Stomach (tissue), 8 donors: ENCODE measurements at regions not wholly inside any gene's neighbourhood (a gene's known extent, or its start where the extent isn't known, plus 50 kb on each side); places are given as distances from the start of the nearest gene placed in this dataset.

ENCODE experiments used
- DNase-seq, 2 donors: peaks; one replicate each; pipeline versions ENCODE4 v3.0.0 to v3.0.0-alpha.2; 2013 to 2019
- H3K27ac ChIP-seq, 5 donors: fragments of 200-600 bp in 4 of 5; sonication (generic) in 4 of 5; one replicate each; pipeline ENCODE4 v1.5.1; 2013 to 2019; ENCODE audit warnings: mild to moderate bottlenecking in 1 of 5, moderate library complexity in 1 of 5
- H3K27me3 ChIP-seq, 3 donors: fragments of 200-600 bp; sonication (generic); one replicate each; pipeline ENCODE4 v1.5.1; 2017 to 2019; ENCODE audit warnings: mixed run types in 1 of 3
- H3K36me3 ChIP-seq, 4 donors: fragments of 200-600 bp; sonication (generic); 1 replicate in 3 of 4; 2 replicates in 1 of 4; pipeline ENCODE4 v1.5.1; 2016 to 2019
- H3K4me1 ChIP-seq, 4 donors: fragments of 200-600 bp; sonication (generic); one replicate each; pipeline ENCODE4 v1.5.1; 2016 to 2019
- H3K4me3 ChIP-seq, 4 donors: fragments of 200-600 bp; sonication (generic) in 3 of 4; one replicate each; pipeline ENCODE4 v1.5.1; 2016 to 2019; ENCODE audit warnings: mild to moderate bottlenecking in 1 of 4
- H3K9me3 ChIP-seq, 4 donors: fragments of 200-600 bp; sonication (generic); one replicate each; pipeline ENCODE4 v1.5.1; 2016 to 2019
- CTCF ChIP-seq, 7 experiments: fragments of 450-650 bp in 4 of 7; fragments of 200-600 bp in 3 of 7; sonication (generic) in 3 of 7; IDR thresholded peaks; one replicate each; pipeline ENCODE4 v1.5.1; 2016 to 2019; ENCODE audit warnings: antibody characterized with exemption in 7 of 7, control low read depth in 2 of 7, mild to moderate bottlenecking in 1 of 7
- EP300 ChIP-seq: sonication (generic); formaldehyde crosslinking; IDR thresholded peaks from one replicate; pipeline ENCODE4 v1.6.1; 2017; ENCODE audit warnings: antibody characterized with exemption
- POLR2A ChIP-seq, 4 donors: fragments of 450-650 bp; IDR thresholded peaks; one replicate each; pipeline ENCODE4 v1.6.1; 2016; ENCODE audit warnings: antibody characterized with exemption in 4 of 4, control low read depth in 2 of 4, mild to moderate bottlenecking in 1 of 4, moderate library complexity in 1 of 4
- POLR2AphosphoS5 ChIP-seq, 3 donors: sonication (generic); formaldehyde crosslinking; IDR thresholded peaks; one replicate each; pipeline ENCODE4 v1.6.1; 2016; ENCODE audit warnings: antibody characterized with exemption in 3 of 3
- WGBS, 5 donors: extraction: QIAGEN DNeasy Blood & Tissue Kit in 3 of 5; methylation state at CpG; one replicate each; pipeline versions ENCODE4 v1.1.5 to v1.1.7; 2013 to 2018; 5-methylcytosine and 5-hydroxymethylcytosine counted together
- intact Hi-C: fragments of 100-400 bp; cut with DNase I; formaldehyde crosslinking; loops from one replicate; pipeline ENCODE4 v1.15.1; 2023; ENCODE audit warnings: low total_unique reads
- donor health status: healthy with polysubstance abuse.
- donor health status: Bipolar disorder and iron deficiency.
- donor health status: healthy.

GRCh38 chr4:12050357-12050756, 621.7 kb upstream of the HS3ST1 start:
- H3K36me3 ChIP-seq = no peaks in the 10 kb centered on the region
- no peaks in the 10 kb centered on the region for H3K9me3 ChIP-seq
- H3K4me3 ChIP-seq = no peak overlapping the region
- no peaks in the 10 kb centered on the region for H3K27me3 ChIP-seq
- H3K4me1 ChIP-seq = no peaks in the 10 kb centered on the region
- intact Hi-C loops = no loop called here
- DNase-seq = no peak
- TF ChIP-seq CTCF (IDR thresholded peaks at IDR 0.05) = no peak
- TF ChIP-seq POLR2AphosphoS5 (IDR thresholded peaks at IDR 0.05) = no peak
- no peak overlapping the region for H3K27ac ChIP-seq

GRCh38 chr4:12042818-12043217, 614.1 kb upstream of the HS3ST1 start:
- peaks cover 0 to 22% (median 15%) of the 10 kb centered on the region in 4 donors for H3K9me3 ChIP-seq
- no peak for TF ChIP-seq CTCF (IDR thresholded peaks at IDR 0.05)
- no peak for TF ChIP-seq POLR2A (IDR thresholded peaks at IDR 0.05)
- TF ChIP-seq EP300 = no peak
- TF ChIP-seq POLR2AphosphoS5 (IDR thresholded peaks at IDR 0.05) = no peak
- intact Hi-C loops = no loop called here

GRCh38 chr4:12041828-12042227, 613.1 kb upstream of the HS3ST1 start:
- no peaks in the 10 kb centered on the region for H3K4me1 ChIP-seq
- no peak overlapping the region for H3K4me3 ChIP-seq
- 48 to 63% (median 55%) methylated on average over 2 of the region's 2 CpGs for WGBS, 5 donors
- no peak overlapping the region for H3K27ac ChIP-seq
- no peaks in the 10 kb centered on the region for H3K36me3 ChIP-seq
- peak in 1 of 2 donors; percentile 6 for DNase-seq
- H3K9me3 ChIP-seq = peaks cover 0 to 22% (median 15%) of the 10 kb centered on the region in 4 donors
- no peak for TF ChIP-seq POLR2AphosphoS5 (IDR thresholded peaks at IDR 0.05)
- no peak for TF ChIP-seq EP300
- TF ChIP-seq CTCF (IDR thresholded peaks at IDR 0.05) = no peak
- TF ChIP-seq POLR2A (IDR thresholded peaks at IDR 0.05) = no peak
- H3K27me3 ChIP-seq = no peaks in the 10 kb centered on the region
- intact Hi-C loops = no loop called here

More at GRCh38 chr4:12042818-12043217, 614.1 kb upstream of the HS3ST1 start:
- no peaks in the 10 kb centered on the region for H3K4me1 ChIP-seq
- no peak overlapping the region for H3K4me3 ChIP-seq
- WGBS, 5 donors = 83 to 88% (median 88%) methylated on average over 4 of the region's 4 CpGs
- DNase-seq = no peak
- no peaks in the 10 kb centered on the region for H3K27me3 ChIP-seq
- no peak overlapping the region for H3K27ac ChIP-seq
- H3K36me3 ChIP-seq = no peaks in the 10 kb centered on the region

- H3K4me1 ChIP-seq = no peaks in the 10 kb centered on the region
- H3K9me3 ChIP-seq = peaks cover 0 to 17% (median 15%) of the 10 kb centered on the region in 4 donors
- 59 to 71% (median 62%) methylated on average over 3 of the region's 3 CpGs for WGBS, 5 donors
- intact Hi-C loops = no loop called here
- no peak overlapping the region for H3K27ac ChIP-seq
- no peaks in the 10 kb centered on the region for H3K27me3 ChIP-seq
- no peak overlapping the region for H3K4me3 ChIP-seq
- H3K36me3 ChIP-seq = no peaks in the 10 kb centered on the region
- DNase-seq = peak in 1 of 2 donors; percentile 2
- TF ChIP-seq POLR2A (IDR thresholded peaks at IDR 0.05) (no peak), CTCF (IDR thresholded peaks at IDR 0.05) (no peak), POLR2AphosphoS5 (IDR thresholded peaks at IDR 0.05) (no peak), EP300 (no peak)
These were observed 607.8 kb upstream of the HS3ST1 start for GRCh38 chr4:12036450-12036849.
